ENCODE measurements at regions not wholly inside any gene's neighbourhood (a gene's known extent, or its start where the extent isn't known, plus 50 kb on each side); places are given as distances from the start of the nearest gene placed in this dataset.

- Mint-ChIP-seq H3K27ac (no peak overlapping the region), H3K27me3 (no peaks in the 10 kb centered on the region), H3K9me3 (peaks cover 0 to 5% (median 0%) of the 10 kb centered on the region in 7 donors), H3K36me3 (no peaks in the 10 kb centered on the region), H3K4me1 (no peaks in the 10 kb centered on the region), H3K4me3 (no peak overlapping the region)
- no peaks in the 10 kb centered on the region for H3K9me3 ChIP-seq (ENCODE audit: control insufficient read depth in 2 of 2, low read length in 2 of 2)
- no peaks in the 10 kb centered on the region for H3K4me1 ChIP-seq (ENCODE audit: control insufficient read depth, insufficient read depth, low read length, poor library complexity, severe bottlenecking)
- H3K27me3 ChIP-seq (ENCODE audit: control insufficient read depth, insufficient read depth, low read length): no peaks in the 10 kb centered on the region
- no peaks in the 10 kb centered on the region for H3K36me3 ChIP-seq (ENCODE audit: control insufficient read depth, insufficient read depth, low read length)
- ATAC-seq (ENCODE audit: low read depth in 2 of 2): no peak
- no peak for DNase-seq
- no peak overlapping the region for H3K4me3 ChIP-seq (ENCODE audit: low read depth, low read length)
- no peak overlapping the region for H3K27ac ChIP-seq (ENCODE audit: insufficient read depth, low read length, poor library complexity, severe bottlenecking)
Measured at GRCh38 chr18:75958683-75959082, 531.2 kb upstream of the SMIM21 start.

GRCh38 chr18:75945265-75945933 lies 517.9 kb upstream of the SMIM21 start:
- Mint-ChIP-seq H3K4me1 (no peaks in the 10 kb centered on the region), H3K27me3 (peaks cover 9% of the 10 kb centered on the region), H3K36me3 (no peaks in the 10 kb centered on the region), H3K4me3 (no peak overlapping the region), H3K27ac (no peak overlapping the region), H3K9me3 (peaks cover 0 to 30% (median 5%) of the 10 kb centered on the region in 7 donors)
- Histone ChIP-seq H3K27me3 (ENCODE audit: control insufficient read depth, insufficient read depth, low read length) (no peaks in the 10 kb centered on the region), H3K9me3 (ENCODE audit: control insufficient read depth in 2 of 2, low read length in 2 of 2) (peaks cover 5% of the 10 kb centered on the region in 2 experiments), H3K36me3 (ENCODE audit: control insufficient read depth, insufficient read depth, low read length) (no peaks in the 10 kb centered on the region), H3K4me1 (ENCODE audit: control insufficient read depth, insufficient read depth, low read length, poor library complexity, severe bottlenecking) (no peaks in the 10 kb centered on the region), H3K4me3 (ENCODE audit: low read depth, low read length) (no peak overlapping the region), H3K27ac (ENCODE audit: insufficient read depth, low read length, poor library complexity, severe bottlenecking) (no peak overlapping the region)
- ATAC-seq (ENCODE audit: low read depth in 2 of 2) (no peak), DNase-seq (no peak)

- DNase-seq (no peak), ATAC-seq (ENCODE audit: low read depth in 2 of 2) (no peak)
- H3K4me1 ChIP-seq (ENCODE audit: control insufficient read depth, insufficient read depth, low read length, poor library complexity, severe bottlenecking): no peaks in the 10 kb centered on the region
- no peaks in the 10 kb centered on the region for H3K27me3 ChIP-seq (ENCODE audit: control insufficient read depth, insufficient read depth, low read length)
- Mint-ChIP-seq H3K27me3 (no peaks in the 10 kb centered on the region), H3K4me1 (no peaks in the 10 kb centered on the region), H3K36me3 (no peaks in the 10 kb centered on the region), H3K9me3 (peaks cover 3 to 11% (median 4%) of the 10 kb centered on the region in 7 donors), H3K27ac (no peak overlapping the region), H3K4me3 (no peak overlapping the region)
- no peaks in the 10 kb centered on the region for H3K9me3 ChIP-seq (ENCODE audit: control insufficient read depth in 2 of 2, low read length in 2 of 2)
- H3K27ac ChIP-seq (ENCODE audit: insufficient read depth, low read length, poor library complexity, severe bottlenecking): no peak overlapping the region
- no peak overlapping the region for H3K4me3 ChIP-seq (ENCODE audit: low read depth, low read length)
- H3K36me3 ChIP-seq (ENCODE audit: control insufficient read depth, insufficient read depth, low read length): no peaks in the 10 kb centered on the region
Measured at GRCh38 chr18:75937306-75937705, 509.8 kb upstream of the SMIM21 start.

- H3K4me3 Mint-ChIP-seq: no peak overlapping the region
- no peak for DNase-seq
- ATAC-seq (ENCODE audit: low read depth in 2 of 2): no peak
- Histone ChIP-seq H3K27ac (ENCODE audit: insufficient read depth, low read length, poor library complexity, severe bottlenecking) (no peak overlapping the region), H3K4me1 (ENCODE audit: control insufficient read depth, insufficient read depth, low read length, poor library complexity, severe bottlenecking) (no peaks in the 10 kb centered on the region), H3K27me3 (ENCODE audit: control insufficient read depth, insufficient read depth, low read length) (no peaks in the 10 kb centered on the region), H3K9me3 (ENCODE audit: control insufficient read depth in 2 of 2, low read length in 2 of 2) (no peaks in the 10 kb centered on the region), H3K36me3 (ENCODE audit: control insufficient read depth, insufficient read depth, low read length) (no peaks in the 10 kb centered on the region), H3K4me3 (ENCODE audit: low read depth, low read length) (no peak overlapping the region)
- peaks cover 2 to 13% (median 4%) of the 10 kb centered on the region in 7 donors for H3K9me3 Mint-ChIP-seq
- H3K27me3 Mint-ChIP-seq: no peaks in the 10 kb centered on the region
- no peak overlapping the region for H3K27ac Mint-ChIP-seq
- H3K36me3 Mint-ChIP-seq: no peaks in the 10 kb centered on the region
- no peaks in the 10 kb centered on the region for H3K4me1 Mint-ChIP-seq
Measured at GRCh38 chr18:75936862-75937261, 509.4 kb upstream of the SMIM21 start.

- Histone ChIP-seq H3K4me1 (ENCODE audit: control insufficient read depth, insufficient read depth, low read length, poor library complexity, severe bottlenecking) (no peaks in the 10 kb centered on the region), H3K27me3 (ENCODE audit: control insufficient read depth, insufficient read depth, low read length) (no peaks in the 10 kb centered on the region), H3K36me3 (ENCODE audit: control insufficient read depth, insufficient read depth, low read length) (no peaks in the 10 kb centered on the region), H3K27ac (ENCODE audit: insufficient read depth, low read length, poor library complexity, severe bottlenecking) (no peak overlapping the region), H3K9me3 (ENCODE audit: control insufficient read depth in 2 of 2, low read length in 2 of 2) (no peaks in the 10 kb centered on the region), H3K4me3 (ENCODE audit: low read depth, low read length) (no peak overlapping the region)
- H3K4me1 Mint-ChIP-seq: no peaks in the 10 kb centered on the region
- peaks cover 0 to 10% (median 0%) of the 10 kb centered on the region in 7 donors for H3K9me3 Mint-ChIP-seq
- H3K4me3 Mint-ChIP-seq: no peak overlapping the region
- no peak for DNase-seq
- no peak for ATAC-seq (ENCODE audit: low read depth in 2 of 2)
- no peaks in the 10 kb centered on the region for H3K27me3 Mint-ChIP-seq
- no peak overlapping the region for H3K27ac Mint-ChIP-seq
- no peaks in the 10 kb centered on the region for H3K36me3 Mint-ChIP-seq
Measured at GRCh38 chr18:75931079-75931478, 503.6 kb upstream of the SMIM21 start.

- Histone ChIP-seq H3K27ac (ENCODE audit: insufficient read depth, low read length, poor library complexity, severe bottlenecking) (no peak overlapping the region), H3K4me1 (ENCODE audit: control insufficient read depth, insufficient read depth, low read length, poor library complexity, severe bottlenecking) (no peaks in the 10 kb centered on the region), H3K9me3 (ENCODE audit: control insufficient read depth in 2 of 2, low read length in 2 of 2) (no peaks in the 10 kb centered on the region), H3K36me3 (ENCODE audit: control insufficient read depth, insufficient read depth, low read length) (no peaks in the 10 kb centered on the region), H3K27me3 (ENCODE audit: control insufficient read depth, insufficient read depth, low read length) (no peaks in the 10 kb centered on the region), H3K4me3 (ENCODE audit: low read depth, low read length) (no peak overlapping the region)
- Mint-ChIP-seq H3K27ac (no peak overlapping the region), H3K27me3 (no peaks in the 10 kb centered on the region), H3K9me3 (peaks cover 0 to 4% (median 0%) of the 10 kb centered on the region in 7 donors), H3K36me3 (no peaks in the 10 kb centered on the region), H3K4me1 (no peaks in the 10 kb centered on the region), H3K4me3 (no peak overlapping the region)
- ATAC-seq (ENCODE audit: low read depth in 2 of 2) (no peak), DNase-seq (no peak)
Measured at GRCh38 chr18:75928706-75929105, 501.2 kb upstream of the SMIM21 start.

- H3K4me3 ChIP-seq (ENCODE audit: low read depth, low read length): no peak overlapping the region
- ATAC-seq (ENCODE audit: low read depth in 2 of 2) (no peak), DNase-seq (no peak)
- H3K27ac Mint-ChIP-seq: no peak overlapping the region
- no peaks in the 10 kb centered on the region for H3K9me3 ChIP-seq (ENCODE audit: control insufficient read depth in 2 of 2, low read length in 2 of 2)
- no peaks in the 10 kb centered on the region for H3K27me3 ChIP-seq (ENCODE audit: control insufficient read depth, insufficient read depth, low read length)
- no peak overlapping the region for H3K27ac ChIP-seq (ENCODE audit: insufficient read depth, low read length, poor library complexity, severe bottlenecking)
- no peaks in the 10 kb centered on the region for H3K4me1 ChIP-seq (ENCODE audit: control insufficient read depth, insufficient read depth, low read length, poor library complexity, severe bottlenecking)
- H3K36me3 ChIP-seq (ENCODE audit: control insufficient read depth, insufficient read depth, low read length): no peaks in the 10 kb centered on the region
- no peaks in the 10 kb centered on the region for H3K27me3 Mint-ChIP-seq
- peaks cover 0 to 4% (median 0%) of the 10 kb centered on the region in 7 donors for H3K9me3 Mint-ChIP-seq
- H3K4me1 Mint-ChIP-seq: no peaks in the 10 kb centered on the region
- H3K4me3 Mint-ChIP-seq: no peak overlapping the region
- H3K36me3 Mint-ChIP-seq: no peaks in the 10 kb centered on the region
Measured at GRCh38 chr18:75927791-75928190, 500.3 kb upstream of the SMIM21 start.

- no peak overlapping the region for H3K4me3 Mint-ChIP-seq
- H3K27me3 Mint-ChIP-seq: no peaks in the 10 kb centered on the region
- no peaks in the 10 kb centered on the region for H3K4me1 Mint-ChIP-seq
- H3K9me3 Mint-ChIP-seq: peaks cover 0 to 6% (median 0%) of the 10 kb centered on the region in 7 donors
- H3K36me3 ChIP-seq (ENCODE audit: control insufficient read depth, insufficient read depth, low read length): no peaks in the 10 kb centered on the region
- H3K27ac Mint-ChIP-seq: no peak overlapping the region
- no peaks in the 10 kb centered on the region for H3K9me3 ChIP-seq (ENCODE audit: control insufficient read depth in 2 of 2, low read length in 2 of 2)
- DNase-seq (no peak), ATAC-seq (ENCODE audit: low read depth in 2 of 2) (no peak)
- no peaks in the 10 kb centered on the region for H3K4me1 ChIP-seq (ENCODE audit: control insufficient read depth, insufficient read depth, low read length, poor library complexity, severe bottlenecking)
- H3K4me3 ChIP-seq (ENCODE audit: low read depth, low read length): no peak overlapping the region
- no peaks in the 10 kb centered on the region for H3K36me3 Mint-ChIP-seq
- no peaks in the 10 kb centered on the region for H3K27me3 ChIP-seq (ENCODE audit: control insufficient read depth, insufficient read depth, low read length)
- H3K27ac ChIP-seq (ENCODE audit: insufficient read depth, low read length, poor library complexity, severe bottlenecking): no peak overlapping the region
Measured at GRCh38 chr18:75926811-75927210, 499.3 kb upstream of the SMIM21 start.
